WTC11 (cell line): ENCODE measurements at regions not wholly inside any gene's neighbourhood (a gene's known extent, or its start where the extent isn't known, plus 50 kb on each side); places are given as distances from the start of the nearest gene placed in this dataset.

Experiments
- ETV6 ChIP-seq: sonication (generic); formaldehyde crosslinking; IDR thresholded peaks from 2 replicates; pipeline ENCODE4 v1.8.1; 2022; ENCODE audit warnings: mild to moderate bottlenecking, missing genetic modification reagents
- MAX ChIP-seq: sonication (generic); formaldehyde crosslinking; IDR thresholded peaks from 2 replicates; pipeline ENCODE4 v1.8.0; 2022; ENCODE audit warnings: mild to moderate bottlenecking, missing genetic modification reagents
- NFYB ChIP-seq: sonication (generic); formaldehyde crosslinking; conservative IDR thresholded peaks from 2 replicates; pipeline ENCODE4 v1.8.0; 2022; ENCODE audit warnings: low read depth, missing genetic modification reagents
- NR1H2 ChIP-seq: sonication (generic); formaldehyde crosslinking; IDR thresholded peaks from 2 replicates; pipeline ENCODE4 v1.9.0; 2021; ENCODE audit warnings: mild to moderate bottlenecking, moderate library complexity, missing genetic modification reagents
- RORB ChIP-seq: fragments of 250-450 bp; sonication (Bioruptor Pico); IDR thresholded peaks from 2 replicates; pipeline ENCODE4 v1.9.0; 2021; ENCODE audit warnings: mild to moderate bottlenecking
- SP1 ChIP-seq: sonication (generic); formaldehyde crosslinking; conservative IDR thresholded peaks from 2 replicates; pipeline ENCODE4 v1.8.1; 2022; ENCODE audit warnings: missing genetic modification reagents
- ZNF416 ChIP-seq: fragments of 250-450 bp; sonication (Bioruptor Pico); IDR thresholded peaks from 2 replicates; pipeline ENCODE4 v1.9.0; 2021; ENCODE audit warnings: mild to moderate bottlenecking, inconsistent platforms
- ZNF423 ChIP-seq: fragments of 250-450 bp; sonication (Bioruptor Pico); IDR thresholded peaks from 2 replicates; pipeline ENCODE4 v2.1.2; 2022; ENCODE audit warnings: mild to moderate bottlenecking, moderate library complexity
- TF ChIP-seq, protein P1 (sequence below): sonication (generic); formaldehyde crosslinking; conservative IDR thresholded peaks from 2 replicates; pipeline ENCODE4 v1.8.1; 2023; ENCODE audit warnings: mild to moderate bottlenecking, low read depth, missing genetic modification reagents, moderate library complexity
- TF ChIP-seq, protein P2 (sequence below): fragments of 200-600 bp; IDR thresholded peaks from 2 replicates; pipeline ENCODE4 v1.8.0; 2022; ENCODE audit warnings: antibody characterized with exemption

GRCh38 chr15:60226924-60227323, 170.9 kb downstream of the ANXA2 start:
- no peak for TF ChIP-seq NFYB
- TF ChIP-seq ZNF423 (CRISPR knock-in tag) = no peak
- TF ChIP-seq, protein P1, sequence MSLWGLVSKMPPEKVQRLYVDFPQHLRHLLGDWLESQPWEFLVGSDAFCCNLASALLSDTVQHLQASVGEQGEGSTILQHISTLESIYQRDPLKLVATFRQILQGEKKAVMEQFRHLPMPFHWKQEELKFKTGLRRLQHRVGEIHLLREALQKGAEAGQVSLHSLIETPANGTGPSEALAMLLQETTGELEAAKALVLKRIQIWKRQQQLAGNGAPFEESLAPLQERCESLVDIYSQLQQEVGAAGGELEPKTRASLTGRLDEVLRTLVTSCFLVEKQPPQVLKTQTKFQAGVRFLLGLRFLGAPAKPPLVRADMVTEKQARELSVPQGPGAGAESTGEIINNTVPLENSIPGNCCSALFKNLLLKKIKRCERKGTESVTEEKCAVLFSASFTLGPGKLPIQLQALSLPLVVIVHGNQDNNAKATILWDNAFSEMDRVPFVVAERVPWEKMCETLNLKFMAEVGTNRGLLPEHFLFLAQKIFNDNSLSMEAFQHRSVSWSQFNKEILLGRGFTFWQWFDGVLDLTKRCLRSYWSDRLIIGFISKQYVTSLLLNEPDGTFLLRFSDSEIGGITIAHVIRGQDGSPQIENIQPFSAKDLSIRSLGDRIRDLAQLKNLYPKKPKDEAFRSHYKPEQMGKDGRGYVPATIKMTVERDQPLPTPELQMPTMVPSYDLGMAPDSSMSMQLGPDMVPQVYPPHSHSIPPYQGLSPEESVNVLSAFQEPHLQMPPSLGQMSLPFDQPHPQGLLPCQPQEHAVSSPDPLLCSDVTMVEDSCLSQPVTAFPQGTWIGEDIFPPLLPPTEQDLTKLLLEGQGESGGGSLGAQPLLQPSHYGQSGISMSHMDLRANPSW (CRISPR knock-in tag) = no peak
- no peak for TF ChIP-seq RORB (CRISPR knock-in tag)
- TF ChIP-seq NR1H2 (CRISPR knock-in tag) = no peak
- no peak for TF ChIP-seq SP1 (CRISPR knock-in tag)
- TF ChIP-seq ZNF416 (CRISPR knock-in tag) = no peak
- TF ChIP-seq, protein P2, sequence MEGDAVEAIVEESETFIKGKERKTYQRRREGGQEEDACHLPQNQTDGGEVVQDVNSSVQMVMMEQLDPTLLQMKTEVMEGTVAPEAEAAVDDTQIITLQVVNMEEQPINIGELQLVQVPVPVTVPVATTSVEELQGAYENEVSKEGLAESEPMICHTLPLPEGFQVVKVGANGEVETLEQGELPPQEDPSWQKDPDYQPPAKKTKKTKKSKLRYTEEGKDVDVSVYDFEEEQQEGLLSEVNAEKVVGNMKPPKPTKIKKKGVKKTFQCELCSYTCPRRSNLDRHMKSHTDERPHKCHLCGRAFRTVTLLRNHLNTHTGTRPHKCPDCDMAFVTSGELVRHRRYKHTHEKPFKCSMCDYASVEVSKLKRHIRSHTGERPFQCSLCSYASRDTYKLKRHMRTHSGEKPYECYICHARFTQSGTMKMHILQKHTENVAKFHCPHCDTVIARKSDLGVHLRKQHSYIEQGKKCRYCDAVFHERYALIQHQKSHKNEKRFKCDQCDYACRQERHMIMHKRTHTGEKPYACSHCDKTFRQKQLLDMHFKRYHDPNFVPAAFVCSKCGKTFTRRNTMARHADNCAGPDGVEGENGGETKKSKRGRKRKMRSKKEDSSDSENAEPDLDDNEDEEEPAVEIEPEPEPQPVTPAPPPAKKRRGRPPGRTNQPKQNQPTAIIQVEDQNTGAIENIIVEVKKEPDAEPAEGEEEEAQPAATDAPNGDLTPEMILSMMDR = no peak
- no peak for TF ChIP-seq MAX (CRISPR knock-in tag)
- TF ChIP-seq ETV6 (CRISPR knock-in tag) = no peak
